Left ventricle myocardium superior (tissue), 1 donor: ENCODE measurements at regions not wholly inside any gene's neighbourhood (a gene's known extent, or its start where the extent isn't known, plus 50 kb on each side); places are given as distances from the start of the nearest gene placed in this dataset.
"Not testable (repeated sequence)": the region's sequence is repeated elsewhere in the genome, so short reads cannot be mapped to it uniquely, and the experiment has no call there.

ENCODE experiments used
- ATAC-seq: fragments of 200-7000 bp; cut with Tn5 transposase; one replicate; pipeline ENCODE4 v1.9.1; 2020; ENCODE audit warnings: mild to moderate bottlenecking, moderate library complexity
- DNase-seq: peaks from one replicate; pipeline ENCODE4 v3.0.0-alpha.2; 2020
- intact Hi-C: fragments of 100-400 bp; cut with micrococcal nuclease; formaldehyde crosslinking; loops from one replicate; pipeline ENCODE4 v1.11.0; 2022
- donor health status: DM: no; HTN: yes; CAD: no; lungs with severe emphysema.

GRCh38 chr5:83889971-83890745 is 169.5 kb upstream of the HAPLN1 start:
- DNase-seq (no peak), ATAC-seq (no peak)
- intact Hi-C loops: no loop called here

GRCh38 chr5:83877911-83878706 is 157.5 kb upstream of the HAPLN1 start:
- DNase-seq (no peak), ATAC-seq (no peak)
- intact Hi-C loops: no loop called here

- no peak for DNase-seq
- intact Hi-C loops: no loop called here
- no peak for ATAC-seq
Measured at GRCh38 chr5:83871533-83872395, 151.1 kb upstream of the HAPLN1 start.

GRCh38 chr5:83866181-83866580 is 145.5 kb upstream of the HAPLN1 start:
- intact Hi-C loops: no loop called here
- DNase-seq: no peak
- no peak for ATAC-seq

GRCh38 chr5:83865579-83865978 is 144.9 kb upstream of the HAPLN1 start:
- ATAC-seq (no peak), DNase-seq (no peak)
- intact Hi-C loops: no loop called here

- no peak for DNase-seq
- ATAC-seq: no peak
- intact Hi-C loops: no loop called here
Measured at GRCh38 chr5:83864652-83865051, 144.0 kb upstream of the HAPLN1 start.

GRCh38 chr5:83857341-83857740 is 136.7 kb upstream of the HAPLN1 start:
- no peak for ATAC-seq
- intact Hi-C loops: no loop called here

GRCh38 chr5:83856881-83857280 is 136.2 kb upstream of the HAPLN1 start:
- intact Hi-C loops: no loop called here
- ATAC-seq: peak; percentile 66
- DNase-seq: no peak

More at GRCh38 chr5:83857341-83857740, 136.7 kb upstream of the HAPLN1 start:
- no peak for DNase-seq

GRCh38 chr5:83850412-83850811 is 129.8 kb upstream of the HAPLN1 start:
- DNase-seq, ATAC-seq, intact Hi-C loops: not testable (repeated sequence)

GRCh38 chr5:83848941-83849340 is 128.3 kb upstream of the HAPLN1 start:
- intact Hi-C loops: no loop called here

GRCh38 chr5:83846624-83847350 is 126.1 kb upstream of the HAPLN1 start:
- no peak for ATAC-seq
- intact Hi-C loops: no loop called here

More at GRCh38 chr5:83848941-83849340, 128.3 kb upstream of the HAPLN1 start:
- no peak for ATAC-seq
- no peak for DNase-seq

GRCh38 chr5:83844449-83845068 is 123.9 kb upstream of the HAPLN1 start:
- ATAC-seq (peak; percentile 60), DNase-seq (peak; percentile 30)
- intact Hi-C loops: no loop called here

More at GRCh38 chr5:83846624-83847350, 126.1 kb upstream of the HAPLN1 start:
- no peak for DNase-seq

- DNase-seq (no peak), ATAC-seq (no peak)
- intact Hi-C loops: no loop called here
Measured at GRCh38 chr5:83839788-83840187, 119.1 kb upstream of the HAPLN1 start.

GRCh38 chr5:83839256-83839655 is 118.6 kb upstream of the HAPLN1 start:
- intact Hi-C loops: no loop called here
- ATAC-seq: no peak

GRCh38 chr5:83837265-83837907 is 116.7 kb upstream of the HAPLN1 start:
- ATAC-seq (no peak), DNase-seq (no peak)
- intact Hi-C loops: no loop called here

More at GRCh38 chr5:83839256-83839655, 118.6 kb upstream of the HAPLN1 start:
- no peak for DNase-seq

GRCh38 chr5:83834306-83834705 is 113.7 kb upstream of the HAPLN1 start:
- intact Hi-C loops: no loop called here
- DNase-seq (no peak), ATAC-seq (no peak)

GRCh38 chr5:83831834-83832233 is 111.2 kb upstream of the HAPLN1 start:
- intact Hi-C loops: no loop called here
- DNase-seq (no peak), ATAC-seq (no peak)

GRCh38 chr5:83827111-83827557 is 106.5 kb upstream of the HAPLN1 start:
- ATAC-seq (peak; percentile 76), DNase-seq (no peak)

More at GRCh38 chr5:83827111-83827557, 106.5 kb upstream of the HAPLN1 start:
- intact Hi-C loops: no loop called here
